Parathyroid adenoma (tissue), 2 donors: ENCODE measurements at regions not wholly inside any gene's neighbourhood (a gene's known extent, or its start where the extent isn't known, plus 50 kb on each side); places are given as distances from the start of the nearest gene placed in this dataset.

Experiments
- H2AFZ ChIP-seq: fragments of 300-600 bp; sonication (generic); one replicate; pipeline ENCODE4 v1.7.0; 2017; ENCODE audit warnings: antibody characterized with exemption, mild to moderate bottlenecking
- H3K27ac ChIP-seq: fragments of 300-600 bp; sonication (generic); one replicate; pipeline ENCODE4 v1.7.0; 2017
- H3K27me3 ChIP-seq: fragments of 300-600 bp; sonication (generic); one replicate; pipeline ENCODE4 v1.7.0; 2017; ENCODE audit warnings: low read length; ENCODE audit not compliant: control insufficient read depth, insufficient read depth
- H3K36me3 ChIP-seq: fragments of 300-600 bp; sonication (generic); one replicate; pipeline ENCODE4 v1.7.0; 2017; ENCODE audit warnings: low read length; ENCODE audit not compliant: control insufficient read depth, insufficient read depth
- H3K4me1 ChIP-seq: fragments of 300-600 bp; sonication (generic); one replicate; pipeline ENCODE4 v1.7.0; 2017; ENCODE audit warnings: control low read depth
- H3K4me2 ChIP-seq: fragments of 300-600 bp; sonication (generic); one replicate; pipeline ENCODE4 v1.7.0; 2017; ENCODE audit warnings: low read length
- H3K4me3 ChIP-seq: fragments of 300-600 bp; sonication (generic); one replicate; pipeline ENCODE4 v1.7.0; 2017; ENCODE audit warnings: low read depth, low read length
- H3K79me2 ChIP-seq: fragments of 300-600 bp; sonication (generic); one replicate; pipeline ENCODE4 v1.7.0; 2017; ENCODE audit warnings: control low read depth
- H3K9ac ChIP-seq: fragments of 300-600 bp; sonication (generic); one replicate; pipeline ENCODE4 v1.7.0; 2017; ENCODE audit warnings: mild to moderate bottlenecking
- H3K9me3 ChIP-seq: fragments of 300-600 bp; sonication (generic); one replicate; pipeline ENCODE4 v1.7.0; 2017; ENCODE audit warnings: low read length; ENCODE audit not compliant: control insufficient read depth
- CTCF ChIP-seq: fragments of 300-600 bp; sonication (generic); IDR thresholded peaks from one replicate; pipeline ENCODE4 v1.7.0; 2017; ENCODE audit warnings: antibody characterized with exemption, mild to moderate bottlenecking
- donor health status: primary hyperparathyroidism.

GRCh38 chr3:34106379-34106778 lies 307.9 kb downstream of the PDCD6IP start:
- no peaks in the 10 kb centered on the region for H3K4me1 ChIP-seq
- no peak overlapping the region for H3K9ac ChIP-seq
- H3K27ac ChIP-seq, result no peak overlapping the region
- no peaks in the 10 kb centered on the region for H3K9me3 ChIP-seq
- H3K79me2 ChIP-seq, result no peaks in the 10 kb centered on the region
- H2AFZ ChIP-seq, result no peak overlapping the region
- H3K27me3 ChIP-seq, result no peaks in the 10 kb centered on the region
- H3K4me3 ChIP-seq, result no peak overlapping the region
- no peak overlapping the region for H3K4me2 ChIP-seq
- H3K36me3 ChIP-seq, result no peaks in the 10 kb centered on the region
- no peak for TF ChIP-seq CTCF

GRCh38 chr3:34106879-34107278 lies 308.4 kb downstream of the PDCD6IP start:
- Histone ChIP-seq H3K4me2 (no peak overlapping the region), H3K79me2 (no peaks in the 10 kb centered on the region), H3K9ac (no peak overlapping the region), H3K4me1 (no peaks in the 10 kb centered on the region), H3K36me3 (no peaks in the 10 kb centered on the region), H3K27me3 (no peaks in the 10 kb centered on the region), H2AFZ (no peak overlapping the region), H3K27ac (no peak overlapping the region), H3K4me3 (no peak overlapping the region), H3K9me3 (no peaks in the 10 kb centered on the region)
- TF ChIP-seq CTCF, result no peak

- TF ChIP-seq CTCF, result no peak
- H3K4me1 ChIP-seq, result no peaks in the 10 kb centered on the region
- H3K27ac ChIP-seq, result no peak overlapping the region
- H2AFZ ChIP-seq, result no peak overlapping the region
- H3K27me3 ChIP-seq, result no peaks in the 10 kb centered on the region
- no peak overlapping the region for H3K4me3 ChIP-seq
- H3K79me2 ChIP-seq, result no peaks in the 10 kb centered on the region
- no peaks in the 10 kb centered on the region for H3K9me3 ChIP-seq
- H3K36me3 ChIP-seq, result no peaks in the 10 kb centered on the region
- no peak overlapping the region for H3K9ac ChIP-seq
- H3K4me2 ChIP-seq, result no peak overlapping the region
Observed at GRCh38 chr3:34107669-34108068, 309.2 kb downstream of the PDCD6IP start.

GRCh38 chr3:34109021-34109420 lies 310.6 kb downstream of the PDCD6IP start:
- Histone ChIP-seq H3K4me2 (no peak overlapping the region), H3K9ac (no peak overlapping the region), H3K27me3 (no peaks in the 10 kb centered on the region), H3K9me3 (no peaks in the 10 kb centered on the region), H2AFZ (no peak overlapping the region), H3K27ac (no peak overlapping the region), H3K36me3 (no peaks in the 10 kb centered on the region), H3K4me3 (no peak overlapping the region), H3K4me1 (no peaks in the 10 kb centered on the region), H3K79me2 (no peaks in the 10 kb centered on the region)
- TF ChIP-seq CTCF, result no peak

GRCh38 chr3:34109846-34110245 lies 311.4 kb downstream of the PDCD6IP start:
- Histone ChIP-seq H3K27me3 (no peaks in the 10 kb centered on the region), H3K4me1 (no peaks in the 10 kb centered on the region), H3K79me2 (no peaks in the 10 kb centered on the region), H3K9ac (no peak overlapping the region), H3K4me3 (no peak overlapping the region), H2AFZ (no peak overlapping the region), H3K36me3 (no peaks in the 10 kb centered on the region), H3K9me3 (no peaks in the 10 kb centered on the region), H3K27ac (no peak overlapping the region), H3K4me2 (no peak overlapping the region)
- no peak for TF ChIP-seq CTCF
